Psoas muscle (tissue), 7 donors: ENCODE measurements at regions not wholly inside any gene's neighbourhood (a gene's known extent, or its start where the extent isn't known, plus 50 kb on each side); places are given as distances from the start of the nearest gene placed in this dataset.

ENCODE experiments used
- ATAC-seq, 4 donors: fragments of 200-7000 bp; cut with Tn5 transposase; one replicate each; pipeline ENCODE4 v1.9.1; 2020; ENCODE audit warnings: moderate library complexity in 3 of 4, mild to moderate bottlenecking in 2 of 4
- DNase-seq, 2 donors: peaks; one replicate each; pipeline ENCODE4 v3.0.0-alpha.2; 2020
- H3K27ac ChIP-seq: fragments of 200-600 bp; one replicate; pipeline ENCODE4 v1.8.0; 2022
- H3K27me3 ChIP-seq, 3 donors: fragments of 200-600 bp in 1 of 3; one replicate each; pipeline versions ENCODE4 v1.6.1 to v1.8.0; 2013 to 2022; ENCODE audit warnings: low read length in 2 of 3, mild to moderate bottlenecking in 2 of 3, moderate library complexity in 1 of 3; ENCODE audit not compliant: insufficient read depth in 3 of 3
- H3K36me3 ChIP-seq, 2 donors: fragments of 200-600 bp in 1 of 2; one replicate each; pipeline versions ENCODE4 v1.6.1 to v1.8.0; 2013 to 2022; ENCODE audit warnings: low read depth in 1 of 2, mild to moderate bottlenecking in 1 of 2, moderate library complexity in 1 of 2; ENCODE audit not compliant: insufficient read depth in 1 of 2
- H3K4me1 ChIP-seq: fragments of 200-600 bp; one replicate; pipeline ENCODE4 v1.8.0; 2022
- H3K4me3 ChIP-seq: fragments of 200-600 bp; one replicate; pipeline ENCODE4 v1.8.0; 2022; ENCODE audit warnings: mild to moderate bottlenecking
- H3K9me3 ChIP-seq: fragments of 200-600 bp; one replicate; pipeline ENCODE4 v1.8.0; 2022
- CTCF ChIP-seq: fragments of 200-600 bp; IDR thresholded peaks from one replicate; pipeline ENCODE4 v1.8.0; 2022; ENCODE audit warnings: antibody characterized with exemption
- WGBS, 3 donors: extraction: QIAGEN DNeasy Blood & Tissue Kit; methylation state at CpG; one replicate each; pipeline versions ENCODE4 v1.1.6 to v1.1.7; 2013; 5-methylcytosine and 5-hydroxymethylcytosine counted together
- intact Hi-C, 2 donors: fragments of 100-400 bp; cut with DNase I; formaldehyde crosslinking; loops; one replicate each; pipeline versions ENCODE4 v1.11.0 to v1.14.2; 2022
- donor health status: healthy with polysubstance abuse.
- donor health status: DM: no; HTN: no; CAD: no; lungs with moderate emphysema.
- donor health status: Bipolar disorder and iron deficiency.
- donor health status: healthy.
- donor health status: DM: yes; HTN: yes; CAD: no.
- donor health status: DM: no; HTN: no; CAD: no.
- donor health status: DM: yes; HTN: yes; CAD: no.

- H3K4me3 ChIP-seq = no peak overlapping the region
These were observed 160.6 kb upstream of the COL21A1 start for GRCh38 chr6:56407883-56408410.

GRCh38 chr6:56406276-56407269, 159.2 kb upstream of the COL21A1 start:
- no peaks in the 10 kb centered on the region for H3K36me3 ChIP-seq
- intact Hi-C loops = no loop called here
- no peak for TF ChIP-seq CTCF
- no peaks in the 10 kb centered on the region for H3K9me3 ChIP-seq
- 89 to 93% (median 91%) methylated on average over 3 of the region's 3 CpGs for WGBS, 3 donors
- no peaks in the 10 kb centered on the region for H3K4me1 ChIP-seq
- ATAC-seq (no peak), DNase-seq (no peak)
- H3K4me3 ChIP-seq = no peak overlapping the region
- H3K27ac ChIP-seq = no peak overlapping the region
- H3K27me3 ChIP-seq = no peaks in the 10 kb centered on the region

More at GRCh38 chr6:56407883-56408410, 160.6 kb upstream of the COL21A1 start:
- Histone ChIP-seq H3K27ac (no peak overlapping the region), H3K4me1 (no peaks in the 10 kb centered on the region), H3K27me3 (no peaks in the 10 kb centered on the region), H3K9me3 (no peaks in the 10 kb centered on the region), H3K36me3 (no peaks in the 10 kb centered on the region)
- intact Hi-C loops = no loop called here
- DNase-seq (no peak), ATAC-seq (no peak)
- 82 to 89% (median 84%) methylated on average over 1 of the region's 1 CpG for WGBS, 3 donors
- no peak for TF ChIP-seq CTCF

GRCh38 chr6:56404599-56404998, 157.2 kb upstream of the COL21A1 start:
- no peak overlapping the region for H3K4me3 ChIP-seq
- no peak overlapping the region for H3K27ac ChIP-seq
- H3K9me3 ChIP-seq = no peaks in the 10 kb centered on the region
- ATAC-seq (no peak), DNase-seq (no peak)
- no peaks in the 10 kb centered on the region for H3K36me3 ChIP-seq
- H3K27me3 ChIP-seq = no peaks in the 10 kb centered on the region
- WGBS, 3 donors = 58 to 75% (median 71%) methylated on average over 2 of the region's 2 CpGs
- TF ChIP-seq CTCF = no peak
- H3K4me1 ChIP-seq = no peaks in the 10 kb centered on the region
- intact Hi-C loops = no loop called here

DNA sequence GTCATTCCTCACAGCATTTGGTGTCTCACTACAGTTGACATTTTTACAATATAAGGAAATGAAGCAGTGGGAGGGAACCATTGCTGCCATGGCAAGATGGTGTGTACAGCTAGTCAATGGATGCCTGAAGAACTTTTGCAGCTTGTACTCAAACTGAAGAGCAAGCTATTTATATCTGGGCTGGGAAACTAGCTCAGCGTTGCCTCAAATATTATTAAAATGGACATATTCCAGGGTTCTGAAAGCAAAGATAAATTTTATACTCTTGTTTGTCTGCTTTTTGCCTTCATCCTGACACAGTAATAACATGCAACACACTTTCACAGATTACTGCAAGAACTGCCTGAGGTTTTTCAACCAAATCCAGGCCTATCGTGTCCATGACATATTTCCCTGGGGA, 156.4 kb upstream of the COL21A1 start:
- H3K4me3 ChIP-seq = no peak overlapping the region
- no peaks in the 10 kb centered on the region for H3K27me3 ChIP-seq
- H3K4me1 ChIP-seq = no peaks in the 10 kb centered on the region
- no peak for DNase-seq
- no peak overlapping the region for H3K27ac ChIP-seq
- intact Hi-C loops = no loop called here
- no peak for ATAC-seq
- no peaks in the 10 kb centered on the region for H3K36me3 ChIP-seq
- no peaks in the 10 kb centered on the region for H3K9me3 ChIP-seq
- 24 to 46% (median 28%) methylated on average over 2 of the region's 2 CpGs for WGBS, 3 donors
- TF ChIP-seq CTCF = no peak
